CD14-positive monocyte (primary cell): ENCODE measurements at regions not wholly inside any gene's neighbourhood (a gene's known extent, or its start where the extent isn't known, plus 50 kb on each side); places are given as distances from the start of the nearest gene placed in this dataset.

Source experiments
- DNase-seq, 3 donors: peaks; one replicate each; pipeline ENCODE4 v3.0.0-alpha.2; 2011 to 2022
- H2AFZ ChIP-seq: 2 replicates; pipeline ENCODE4 v1.6.0; 2012; ENCODE audit warnings: mild to moderate bottlenecking, low read depth, low read length, inconsistent platforms; ENCODE audit not compliant: insufficient read depth, poor library complexity, severe bottlenecking
- H3K27ac ChIP-seq, 2 donors: 1 replicate in 1 of 2; 2 replicates in 1 of 2; pipeline ENCODE4 v1.5.1; 2012 to 2013; ENCODE audit warnings: low read length in 2 of 2, control low read depth in 1 of 2, inconsistent platforms in 1 of 2, low read depth in 1 of 2, mild to moderate bottlenecking in 1 of 2
- H3K27me3 ChIP-seq, 2 donors: one replicate each; pipeline versions ENCODE4 v1.6.0 to v1.6.1; 2011 to 2013; ENCODE audit warnings: low read length in 2 of 2; ENCODE audit not compliant: control insufficient read depth in 2 of 2, insufficient read depth in 2 of 2
- H3K36me3 ChIP-seq, 2 donors: replicated peaks in 1 of 2; 1 replicate in 1 of 2; 2 replicates in 1 of 2; pipeline versions ENCODE4 v1.5.1 to v1.6.1; 2012 to 2013; ENCODE audit warnings: low read length in 2 of 2, control low read depth in 1 of 2, inconsistent platforms in 1 of 2, mild to moderate bottlenecking in 1 of 2; ENCODE audit not compliant: insufficient read depth in 2 of 2, control insufficient read depth in 1 of 2
- H3K4me1 ChIP-seq, 2 donors: 1 replicate in 1 of 2; 2 replicates in 1 of 2; pipeline versions ENCODE4 v1.5.1 to v1.6.1; 2012 to 2013; ENCODE audit warnings: low read length in 2 of 2, control low read depth in 1 of 2, inconsistent platforms in 1 of 2, mild to moderate bottlenecking in 1 of 2, moderate library complexity in 1 of 2; ENCODE audit not compliant: insufficient read depth in 2 of 2, control insufficient read depth in 1 of 2
- H3K4me2 ChIP-seq: replicated peaks from 2 replicates; pipeline ENCODE3; 2012; ENCODE audit warnings: low read length, moderate library complexity, mild to moderate bottlenecking; ENCODE audit not compliant: poor library complexity, severe bottlenecking; ENCODE audit errors: extremely low read depth
- H3K4me3 ChIP-seq, 3 experiments: fragments of 200-600 bp in 1 of 3; sonication (generic) in 1 of 3; replicated peaks in 1 of 3; 1 replicate in 2 of 3; 2 replicates in 1 of 3; pipeline ENCODE4 v1.5.1; 2011 to 2013; ENCODE audit warnings: low read length in 3 of 3, mild to moderate bottlenecking in 3 of 3, control low read depth in 2 of 3, low read depth in 2 of 3, inconsistent platforms in 1 of 3, moderate library complexity in 1 of 3
- H3K79me2 ChIP-seq: 2 replicates; pipeline ENCODE4 v1.6.0; 2012; ENCODE audit warnings: mild to moderate bottlenecking, control low read depth, inconsistent platforms, low read length, moderate library complexity; ENCODE audit not compliant: insufficient read depth
- H3K9ac ChIP-seq: 2 replicates; pipeline ENCODE4 v1.6.0; 2017; ENCODE audit warnings: low read length, mild to moderate bottlenecking; ENCODE audit not compliant: insufficient read depth, poor library complexity, severe bottlenecking
- H3K9me3 ChIP-seq, 2 donors: replicated peaks in 1 of 2; 1 replicate in 1 of 2; 2 replicates in 1 of 2; pipeline versions ENCODE4 v1.5.1 to v1.6.1; 2012 to 2013; ENCODE audit warnings: low read length in 2 of 2, control low read depth in 1 of 2; ENCODE audit not compliant: control insufficient read depth in 1 of 2, insufficient read depth in 1 of 2
- H4K20me1 ChIP-seq: 2 replicates; pipeline ENCODE4 v1.6.0; 2012; ENCODE audit warnings: mild to moderate bottlenecking, low read length, control low read depth, moderate library complexity; ENCODE audit not compliant: insufficient read depth
- H3K27ac Mint-ChIP-seq, 7 donors: one replicate each; pipeline ENCODE4 v1.8.0; 2020; ENCODE audit warnings: mild to moderate bottlenecking in 7 of 7, mixed read lengths in 7 of 7, moderate library complexity in 6 of 7, inconsistent platforms in 2 of 7
- H3K27me3 Mint-ChIP-seq, 3 donors: one replicate each; pipeline ENCODE4 v1.8.0; 2021 to 2022; ENCODE audit warnings: low read depth in 3 of 3, mild to moderate bottlenecking in 3 of 3, mixed read lengths in 3 of 3, moderate library complexity in 3 of 3, inconsistent platforms in 1 of 3
- H3K36me3 Mint-ChIP-seq, 2 donors: one replicate each; pipeline ENCODE4 v1.8.0; 2020; ENCODE audit warnings: mixed read lengths in 2 of 2, inconsistent platforms in 1 of 2, mild to moderate bottlenecking in 1 of 2
- H3K4me1 Mint-ChIP-seq: one replicate; pipeline ENCODE4 v1.8.0; 2020; ENCODE audit warnings: mild to moderate bottlenecking, mixed read lengths
- H3K4me3 Mint-ChIP-seq, 2 donors: one replicate each; pipeline ENCODE4 v1.8.0; 2020; ENCODE audit warnings: mild to moderate bottlenecking in 2 of 2, mixed read lengths in 2 of 2, moderate library complexity in 1 of 2
- H3K9me3 Mint-ChIP-seq, 7 donors: one replicate each; pipeline ENCODE4 v1.8.0; 2020 to 2022; ENCODE audit warnings: mixed read lengths in 7 of 7, mild to moderate bottlenecking in 6 of 7, moderate library complexity in 6 of 7, inconsistent platforms in 2 of 7
- CTCF ChIP-seq: fragments of 200-600 bp; IDR thresholded peaks from one replicate; pipeline ENCODE4 v1.8.0; 2022; ENCODE audit warnings: antibody characterized with exemption, mild to moderate bottlenecking
- WGBS: methylation state at CpG from one replicate; pipeline ENCODE4 v1.1.5; 2013; ENCODE audit warnings: missing lambda C conversion rate; ENCODE audit not compliant: insufficient coverage; 5-methylcytosine and 5-hydroxymethylcytosine counted together
- intact Hi-C, 2 donors: fragments of 100-400 bp; cut with micrococcal nuclease; formaldehyde crosslinking; loops; one replicate each; pipeline versions ENCODE4 v1.15.0 to v1.15.1; 2023

- Mint-ChIP-seq H3K27me3 (peaks cover 0 to 2% (median 0%) of the 10 kb centered on the region in 3 donors), H3K9me3 (peaks cover 0 to 19% (median 0%) of the 10 kb centered on the region in 7 donors), H3K4me3 (no peak overlapping the region), H3K27ac (no peak overlapping the region), H3K36me3 (no peaks in the 10 kb centered on the region), H3K4me1 (no peaks in the 10 kb centered on the region)
- no peak overlapping the region for H3K4me2 ChIP-seq
- no peak for TF ChIP-seq CTCF
- H3K36me3 ChIP-seq = no peaks in the 10 kb centered on the region
- intact Hi-C loops = no loop called here
- no peaks in the 10 kb centered on the region for H3K4me1 ChIP-seq
- H3K27me3 ChIP-seq = no peaks in the 10 kb centered on the region
- DNase-seq = no peak
- peaks cover 3 to 6% of the 10 kb centered on the region in 2 donors for H3K9me3 ChIP-seq
- no peak overlapping the region for H2AFZ ChIP-seq
- 95% methylated on average over 2 of the region's 3 CpGs for WGBS
- H3K9ac ChIP-seq = no peak overlapping the region
- no peak overlapping the region for H3K4me3 ChIP-seq
- H3K79me2 ChIP-seq = no peaks in the 10 kb centered on the region
- H4K20me1 ChIP-seq = no peaks in the 10 kb centered on the region
- no peak overlapping the region for H3K27ac ChIP-seq
Observed at GRCh38 chr10:56104487-56104886, 256.6 kb downstream of the ZWINT start.

GRCh38 chr10:56096226-56096517 lies 264.9 kb downstream of the ZWINT start:
- H3K27me3 ChIP-seq = no peaks in the 10 kb centered on the region
- H3K79me2 ChIP-seq = no peaks in the 10 kb centered on the region
- Mint-ChIP-seq H3K27me3 (no peaks in the 10 kb centered on the region), H3K4me3 (no peak overlapping the region), H3K27ac (no peak overlapping the region), H3K36me3 (no peaks in the 10 kb centered on the region), H3K4me1 (no peaks in the 10 kb centered on the region), H3K9me3 (peaks cover 0 to 4% (median 1%) of the 10 kb centered on the region in 7 donors)
- H3K36me3 ChIP-seq = no peaks in the 10 kb centered on the region
- no peak for DNase-seq
- no peak overlapping the region for H3K9ac ChIP-seq
- peaks cover 0 to 10% of the 10 kb centered on the region in 2 donors for H3K9me3 ChIP-seq
- H3K27ac ChIP-seq = no peak overlapping the region
- H3K4me1 ChIP-seq = no peaks in the 10 kb centered on the region
- TF ChIP-seq CTCF = no peak
- H2AFZ ChIP-seq = no peak overlapping the region
- H3K4me3 ChIP-seq = no peak overlapping the region
- no peak overlapping the region for H3K4me2 ChIP-seq
- WGBS = 92% methylated on average over 2 of the region's 2 CpGs
- H4K20me1 ChIP-seq = no peaks in the 10 kb centered on the region
- intact Hi-C loops = no loop called here
